H1 (cell line): ENCODE measurements at regions not wholly inside any gene's neighbourhood (a gene's known extent, or its start where the extent isn't known, plus 50 kb on each side); places are given as distances from the start of the nearest gene placed in this dataset.
"Not testable (repeated sequence)": the region's sequence is repeated elsewhere in the genome, so short reads cannot be mapped to it uniquely, and the experiment has no call there.

Experiments used
- CTCF ChIA-PET: fragments of 300-600 bp; sonication (Branson Sonifier 250); formaldehyde crosslinking; loops from one replicate; lab custom pipeline; 2021; ENCODE audit not compliant: partially characterized antibody; lab: Charles Lee
- POLR2A ChIA-PET: fragments of 300-600 bp; sonication (Branson Sonifier 250); formaldehyde crosslinking; loops from one replicate; lab custom pipeline; 2021; ENCODE audit warnings: inconsistent platforms; ENCODE audit not compliant: partially characterized antibody; lab: Charles Lee
- DNase-seq, 2 experiments: peaks; one replicate each; pipeline versions ENCODE4 v3.0.0 to v3.0.0-alpha.2; 2010 to 2022; ENCODE audit warnings: low spot score in 2 of 2, low read depth in 1 of 2, mixed read lengths in 1 of 2
- FAIRE-seq: peaks from 2 replicates; lab custom pipeline; 2011; peaks lifted over from hg19 to GRCh38; lab: Jason Lieb, UNC
- H2AFZ ChIP-seq: 2 replicates; pipeline ENCODE4 v1.8.1; 2012; ENCODE audit warnings: low read length, inconsistent platforms
- H2AK5ac ChIP-seq: 2 replicates; pipeline ENCODE4 v1.6.1; 2013; ENCODE audit warnings: low read depth, low read length
- H2BK120ac ChIP-seq: replicated peaks from 2 replicates; pipeline ENCODE3; 2013; ENCODE audit warnings: low read depth, low read length, inconsistent platforms
- H2BK12ac ChIP-seq: 2 replicates; pipeline ENCODE4 v1.6.1; 2013; ENCODE audit warnings: low read depth, low read length
- H2BK15ac ChIP-seq: 2 replicates; pipeline ENCODE4 v1.6.1; 2013; ENCODE audit warnings: low read length
- H2BK20ac ChIP-seq: 2 replicates; pipeline ENCODE4 v1.6.1; 2013; ENCODE audit warnings: low read length
- H2BK5ac ChIP-seq: 2 replicates; pipeline ENCODE4 v1.6.1; 2013; ENCODE audit warnings: low read depth, low read length
- H3K14ac ChIP-seq: 2 replicates; pipeline ENCODE4 v1.6.1; 2013; ENCODE audit warnings: inconsistent platforms; ENCODE audit not compliant: insufficient read length
- H3K18ac ChIP-seq: 2 replicates; pipeline ENCODE4 v1.6.1; 2013; ENCODE audit warnings: low read length; ENCODE audit errors: extremely low read depth
- H3K23ac ChIP-seq: 2 replicates; pipeline ENCODE4 v1.6.1; 2013; ENCODE audit warnings: inconsistent platforms; ENCODE audit not compliant: insufficient read length
- H3K23me2 ChIP-seq: 2 replicates; pipeline ENCODE4 v1.6.1; 2013; ENCODE audit warnings: low read depth, low read length
- H3K27ac ChIP-seq: 2 replicates; pipeline ENCODE4 v1.6.1; 2011; ENCODE audit warnings: low read depth, low read length, inconsistent platforms
- H3K27me3 ChIP-seq, 4 experiments: replicated peaks in 1 of 4; 1 replicate in 1 of 4; 2 replicates in 3 of 4; pipeline versions ENCODE4 v1.6.1 to v1.8.1; 2011 to 2013; ENCODE audit warnings: low read length in 3 of 4, mild to moderate bottlenecking in 3 of 4, inconsistent platforms in 2 of 4, mixed read lengths in 2 of 4, moderate library complexity in 1 of 4; ENCODE audit not compliant: control insufficient read depth in 3 of 4, insufficient read depth in 3 of 4; ENCODE audit errors: extremely low read depth in 1 of 4
- H3K36me3 ChIP-seq, 4 experiments: 2 replicates each; pipeline versions ENCODE4 v1.6.1 to v1.8.1; 2011 to 2013; ENCODE audit warnings: mild to moderate bottlenecking in 4 of 4, low read length in 3 of 4, moderate library complexity in 2 of 4, control low read depth in 1 of 4, inconsistent platforms in 1 of 4; ENCODE audit not compliant: insufficient read depth in 4 of 4, control insufficient read depth in 2 of 4
- H3K4ac ChIP-seq: replicated peaks from 2 replicates; pipeline ENCODE3; 2013; ENCODE audit warnings: low read length, low read depth, mixed read lengths, inconsistent platforms; ENCODE audit not compliant: insufficient read length
- H3K4me1 ChIP-seq, 4 experiments: replicated peaks in 1 of 4; 1 replicate in 1 of 4; 2 replicates in 3 of 4; pipeline versions ENCODE4 v1.6.1 to v1.8.1; 2011 to 2013; ENCODE audit warnings: low read length in 3 of 4, inconsistent platforms in 2 of 4, mixed read lengths in 1 of 4; ENCODE audit not compliant: insufficient read depth in 4 of 4, control insufficient read depth in 3 of 4
- H3K4me2 ChIP-seq, 2 experiments: 2 replicates each; pipeline versions ENCODE4 v1.6.1 to v1.8.1; 2011 to 2013; ENCODE audit warnings: low read depth in 2 of 2, low read length in 2 of 2, control low read depth in 1 of 2, inconsistent platforms in 1 of 2, mild to moderate bottlenecking in 1 of 2; ENCODE audit not compliant: insufficient read depth in 1 of 2
- H3K4me3 ChIP-seq, 4 experiments: fragments of 200-600, 300-600 bp in 1 of 4; sonication (generic), shearing (Covaris generic), sonication (Bioruptor Twin) in 1 of 4; 2 replicates each; pipeline versions ENCODE4 v1.5.1 to v1.8.1; 2011 to 2016; ENCODE audit warnings: low read length in 4 of 4, low read depth in 3 of 4, control low read depth in 2 of 4, inconsistent platforms in 2 of 4, mild to moderate bottlenecking in 2 of 4, mixed read lengths in 1 of 4, moderate library complexity in 1 of 4; ENCODE audit not compliant: insufficient read depth in 2 of 4; ENCODE audit errors: extremely low read depth in 1 of 4
- H3K56ac ChIP-seq: replicated peaks from 2 replicates; pipeline ENCODE3; 2013; ENCODE audit warnings: low read depth, mild to moderate bottlenecking, mixed read lengths, low read length, inconsistent platforms; ENCODE audit not compliant: insufficient read length
- H3K79me1 ChIP-seq: 2 replicates; pipeline ENCODE4 v1.6.1; 2013; ENCODE audit warnings: low read depth, low read length, control low read depth
- H3K79me2 ChIP-seq, 2 experiments: 2 replicates each; pipeline versions ENCODE4 v1.6.1 to v1.8.1; 2012 to 2013; ENCODE audit warnings: low read length in 2 of 2, mild to moderate bottlenecking in 2 of 2, inconsistent platforms in 1 of 2; ENCODE audit not compliant: insufficient read depth in 2 of 2, control insufficient read depth in 1 of 2
- H3K9ac ChIP-seq, 4 experiments: replicated peaks in 1 of 4; 1 replicate in 1 of 4; 2 replicates in 3 of 4; pipeline versions ENCODE4 v1.6.1 to v1.8.1; 2011 to 2013; ENCODE audit warnings: low read depth in 3 of 4, low read length in 3 of 4, control low read depth in 2 of 4, mild to moderate bottlenecking in 2 of 4, moderate library complexity in 2 of 4, inconsistent platforms in 1 of 4; ENCODE audit errors: extremely low read depth in 1 of 4
- H3K9me3 ChIP-seq, 2 experiments: 2 replicates each; pipeline versions ENCODE4 v1.6.1 to v1.8.1; 2012 to 2013; ENCODE audit warnings: mild to moderate bottlenecking in 2 of 2, moderate library complexity in 2 of 2, control low read depth in 1 of 2, inconsistent platforms in 1 of 2, low read depth in 1 of 2, low read length in 1 of 2, mixed read lengths in 1 of 2; ENCODE audit not compliant: insufficient read depth in 2 of 2
- H4K20me1 ChIP-seq, 2 experiments: replicated peaks in 1 of 2; 2 replicates each; pipeline versions ENCODE3 to v1.8.1; 2011 to 2013; ENCODE audit warnings: inconsistent platforms in 2 of 2, low read length in 2 of 2, mild to moderate bottlenecking in 1 of 2; ENCODE audit not compliant: insufficient read depth in 2 of 2, control insufficient read depth in 1 of 2
- H4K5ac ChIP-seq: 2 replicates; pipeline ENCODE4 v1.6.1; 2013; ENCODE audit warnings: low read length, low read depth, mixed read lengths, inconsistent platforms; ENCODE audit not compliant: insufficient read length
- H4K8ac ChIP-seq: 2 replicates; pipeline ENCODE4 v1.8.0; 2013; ENCODE audit warnings: mild to moderate bottlenecking, moderate library complexity, low read length, inconsistent platforms; ENCODE audit not compliant: insufficient read depth; ENCODE audit errors: extremely low read depth
- H4K91ac ChIP-seq: replicated peaks from 2 replicates; pipeline ENCODE3; 2013; ENCODE audit warnings: low read length, mixed read lengths, inconsistent platforms; ENCODE audit not compliant: insufficient read length
- WGBS, 2 experiments: shearing (Covaris generic) in 1 of 2; methylation state at CpG; one replicate each; pipeline versions ENCODE4 v1.1.6 to v1.1.7; 2013 to 2015; ENCODE audit warnings: low lambda C conversion rate in 2 of 2, mixed read lengths in 2 of 2, inconsistent platforms in 1 of 2, low coverage in 1 of 2, missing lambda C conversion rate in 1 of 2; ENCODE audit not compliant: insufficient replicate concordance in 2 of 2, insufficient coverage in 1 of 2, insufficient read length in 1 of 2; ENCODE audit errors: extremely low coverage in 1 of 2, missing lambda C conversion rate in 1 of 2; 5-methylcytosine and 5-hydroxymethylcytosine counted together

DNA sequence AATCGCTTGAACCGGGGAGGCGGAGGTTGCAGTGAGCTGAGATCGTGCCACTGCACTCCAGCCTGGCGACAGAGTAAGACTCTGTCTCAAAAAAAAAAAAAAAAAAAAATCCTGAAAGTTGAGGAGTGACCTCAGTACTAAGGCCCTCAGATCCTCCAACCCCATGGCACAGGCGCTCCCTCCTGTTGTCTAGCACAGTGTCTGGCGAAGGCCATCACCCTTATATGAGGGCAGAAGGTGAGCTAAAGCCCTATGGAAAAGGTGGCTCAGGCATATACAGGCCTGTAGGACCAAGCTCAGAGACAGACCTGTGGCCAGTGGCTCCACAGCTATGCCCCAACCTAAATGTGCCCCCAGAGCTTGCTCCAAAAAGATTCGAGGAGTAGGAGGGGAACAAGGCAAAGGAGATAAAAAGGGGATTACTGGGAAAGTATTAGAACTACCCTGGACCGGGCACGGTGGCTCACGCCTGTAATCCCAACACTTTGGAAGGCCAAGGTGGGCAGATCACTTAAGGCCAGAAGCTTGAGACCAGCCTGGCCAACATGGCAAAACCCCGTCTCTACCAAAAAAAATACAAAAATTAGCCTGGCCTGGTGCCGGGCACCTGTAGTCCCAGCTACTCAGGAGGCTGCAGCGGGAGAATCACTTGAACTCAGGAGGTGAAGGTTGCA is 92.4 kb downstream of the GLUL start:
- CTCF ChIA-PET, result interaction anchor here (0.6 to 3.9 kb wide), 11 partner anchors 9 to 157 kb away, joined by 3 to 22 read pairs (median 3); no protein-coding TSS in a partner anchor
- H3K23me2 ChIP-seq, H3K9me3 ChIP-seq: not testable (repeated sequence)

More for the DNA sequence above, 92.4 kb downstream of the GLUL start:
- DNase-seq, H2AK5ac ChIP-seq, H3K4me1 ChIP-seq, H3K4me2 ChIP-seq, H3K4ac ChIP-seq, H3K27me3 ChIP-seq, H3K18ac ChIP-seq, H3K56ac ChIP-seq, H3K27ac ChIP-seq, FAIRE-seq, H4K20me1 ChIP-seq, H3K4me3 ChIP-seq, H2BK12ac ChIP-seq, H4K8ac ChIP-seq, H2BK15ac ChIP-seq, H3K36me3 ChIP-seq, H2AFZ ChIP-seq, H2BK120ac ChIP-seq, H3K14ac ChIP-seq, H3K79me2 ChIP-seq, H4K5ac ChIP-seq, H3K79me1 ChIP-seq, H3K9ac ChIP-seq, H2BK5ac ChIP-seq, H2BK20ac ChIP-seq, H4K91ac ChIP-seq, H3K23ac ChIP-seq: not testable (repeated sequence)
- POLR2A ChIA-PET, result interaction anchor here (1.5 to 1.8 kb wide), 4 partner anchors 82 to 197 kb away, joined by 4 to 7 read pairs (median 6); partner anchors contain the start of gene GLUL
- WGBS, 2 experiments, result 90% methylated on average over 14 of the region's 14 CpGs; no CpG with 5 or more reads in 1 of the 2 experiments
